GM18507 (cell line): ENCODE measurements at regions not wholly inside any gene's neighbourhood (a gene's known extent, or its start where the extent isn't known, plus 50 kb on each side); places are given as distances from the start of the nearest gene placed in this dataset.
A peak's percentile ranks its signal among the peaks of the same experiment; 100 is the strongest.

ENCODE experiments used
- DNase-seq: peaks from one replicate; pipeline ENCODE4 v3.0.0; 2011; ENCODE audit warnings: low read depth; ENCODE audit not compliant: insufficient read length; ENCODE audit errors: extremely low spot score
- FAIRE-seq: peaks from 2 replicates; lab custom pipeline; 2011; peaks lifted over from hg19 to GRCh38; lab: Jason Lieb, UNC

- FAIRE-seq = no peak
- no peak for DNase-seq
Measured at GRCh38 chr7:130893441-130893894, 159.5 kb upstream of the KLF14 start.

DNA sequence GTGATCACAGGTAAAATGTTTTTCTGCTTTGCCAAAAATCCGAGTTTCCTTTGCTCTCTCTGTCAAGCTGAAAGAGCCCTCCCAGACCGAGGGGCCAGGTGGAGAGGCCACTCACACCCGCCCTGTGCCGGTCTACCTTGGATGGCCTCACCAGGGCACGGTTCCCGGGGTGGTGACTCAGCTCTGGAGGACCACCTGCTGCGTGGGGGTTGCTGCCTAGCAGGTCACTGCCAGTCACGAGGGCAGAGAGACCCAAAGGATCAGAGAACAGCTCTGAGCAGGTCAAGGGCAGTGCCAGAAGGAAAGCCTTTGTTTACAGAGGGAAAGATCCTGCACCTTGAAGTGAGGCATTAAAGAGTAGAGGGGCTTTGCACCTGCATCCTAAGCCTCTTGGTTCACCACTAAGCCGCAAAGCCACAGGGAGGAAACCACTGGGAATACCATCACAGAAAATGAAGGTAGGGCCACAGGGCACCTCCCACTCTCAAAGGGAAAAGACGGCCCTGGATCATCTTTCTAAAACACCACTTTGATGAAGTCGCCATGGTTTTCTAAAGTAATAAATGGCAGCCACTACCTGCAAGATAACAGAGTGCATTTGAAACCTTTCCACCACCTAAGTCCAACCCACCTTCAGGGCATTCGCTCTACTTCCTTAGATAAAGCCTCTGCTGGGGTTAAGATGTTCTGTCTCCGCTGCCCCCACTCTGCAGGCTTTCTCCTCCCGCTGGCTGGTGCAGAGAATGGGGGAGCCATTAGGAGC is 160.3 kb upstream of the KLF14 start:
- DNase-seq (no peak), FAIRE-seq (no peak)

DNA sequence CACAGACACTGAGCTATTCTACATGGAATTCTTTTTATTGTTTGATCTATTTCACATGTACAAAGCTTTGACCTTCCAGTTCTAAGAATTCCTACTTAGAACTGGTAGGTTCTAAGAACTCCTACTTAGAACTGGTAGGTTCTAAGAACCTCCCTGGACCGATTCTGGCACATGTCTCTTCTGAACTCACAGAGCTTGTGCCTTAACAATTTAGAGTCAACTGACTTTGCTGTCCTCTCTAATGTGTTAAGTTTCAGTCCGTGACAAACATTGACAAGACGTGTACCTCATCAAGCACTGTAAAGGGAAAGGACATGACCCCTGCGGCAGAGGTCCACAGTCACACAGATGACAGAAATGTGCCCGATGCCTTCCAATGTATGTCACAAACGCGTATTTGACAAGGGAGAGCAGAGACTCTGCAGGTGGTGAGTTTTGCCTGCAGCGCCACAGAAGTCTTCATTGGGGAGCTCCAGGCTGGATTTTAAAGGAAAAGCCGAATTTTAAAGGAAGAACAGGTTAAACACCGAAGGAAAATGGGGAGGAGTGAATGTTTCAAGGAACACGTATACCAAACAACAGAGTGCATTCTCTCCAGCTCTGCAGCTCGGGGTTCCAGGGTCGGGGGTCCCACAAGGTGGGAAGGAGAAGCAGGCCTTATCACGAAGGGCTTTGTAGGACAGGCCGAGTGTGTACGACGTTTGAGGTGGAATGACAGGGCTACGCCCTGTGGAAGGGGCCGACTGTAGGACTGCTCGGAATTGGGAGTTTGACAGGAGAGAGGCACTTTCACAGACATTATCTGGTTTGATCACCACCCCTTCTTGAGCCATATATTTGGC is 161.1 kb upstream of the KLF14 start:
- FAIRE-seq = no peak
- DNase-seq = no peak

DNA sequence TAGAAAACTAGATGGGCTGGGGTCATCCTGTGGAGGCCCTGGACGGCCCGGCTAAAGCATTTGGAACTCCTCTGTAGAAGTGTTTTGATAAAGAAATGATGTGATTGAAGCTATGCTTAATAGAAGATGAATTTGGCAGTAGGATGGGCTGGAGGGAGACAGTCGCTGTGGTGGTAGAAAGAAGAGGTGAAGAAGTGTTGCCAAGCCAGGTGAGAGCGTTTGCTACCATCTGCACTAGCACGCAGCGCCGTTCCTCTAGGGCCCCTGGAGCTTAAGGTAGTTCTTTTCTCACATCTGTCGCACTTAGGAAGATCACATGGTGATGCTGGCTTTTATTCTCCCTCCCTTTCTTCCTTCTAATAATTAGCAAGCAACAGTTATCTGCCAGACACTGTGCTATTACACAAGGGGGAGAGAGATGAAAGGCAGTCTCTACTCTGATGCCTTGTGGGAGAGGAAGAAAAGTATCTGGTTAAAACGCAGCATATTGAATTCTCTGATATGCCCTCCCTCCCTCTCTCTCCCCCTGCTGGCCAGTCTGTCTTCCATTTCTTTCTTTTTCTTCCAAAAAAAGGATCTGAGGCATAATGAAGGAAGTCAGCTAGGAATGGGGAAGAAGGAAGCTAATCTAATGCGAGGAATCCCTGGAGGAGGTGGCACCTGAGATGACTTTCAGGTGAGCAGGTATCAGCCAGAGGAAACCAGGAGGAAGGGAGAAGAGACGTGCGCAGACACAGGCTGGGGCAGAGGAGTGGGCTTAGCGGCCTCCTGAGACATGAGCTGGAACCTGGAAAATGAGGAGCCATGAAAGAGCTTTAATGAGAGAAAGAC is 162.3 kb upstream of the KLF14 start:
- FAIRE-seq (no peak), DNase-seq (no peak)

GRCh38 chr7:130896898-130897514 is 163.0 kb upstream of the KLF14 start:
- peak; percentile 64 for FAIRE-seq
- peak; percentile 54 for DNase-seq

- DNase-seq (peak; percentile 22), FAIRE-seq (peak; percentile 73)
Measured at GRCh38 chr7:130897515-130898419, 163.8 kb upstream of the KLF14 start.

DNA sequence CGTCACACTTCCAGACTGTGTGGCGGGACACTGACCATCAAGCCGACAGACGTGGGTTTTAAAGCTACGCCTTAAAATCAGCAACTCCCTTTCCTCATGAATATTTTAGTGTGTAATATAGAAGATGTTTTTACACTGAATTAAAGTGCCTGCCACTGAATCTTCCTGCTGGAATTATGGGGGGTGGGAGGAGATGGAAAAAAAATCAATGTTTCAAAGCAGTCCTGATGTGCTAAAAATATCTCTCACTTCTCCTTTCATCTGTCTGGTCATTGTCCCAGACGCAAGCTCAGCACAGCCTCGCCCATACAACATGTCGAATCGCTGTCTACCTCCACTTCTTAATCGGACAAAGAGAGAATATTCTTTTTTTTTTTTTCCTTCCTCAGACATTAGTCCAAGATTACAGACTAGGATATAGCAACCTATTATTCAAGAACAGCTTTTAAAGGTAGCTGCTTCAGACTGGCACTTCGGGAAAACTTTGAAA is 165.1 kb upstream of the KLF14 start:
- DNase-seq (no peak), FAIRE-seq (no peak)

- no peak for DNase-seq
- FAIRE-seq = peak; percentile 59
Measured at GRCh38 chr7:130899638-130900401, 165.8 kb upstream of the KLF14 start.

DNA sequence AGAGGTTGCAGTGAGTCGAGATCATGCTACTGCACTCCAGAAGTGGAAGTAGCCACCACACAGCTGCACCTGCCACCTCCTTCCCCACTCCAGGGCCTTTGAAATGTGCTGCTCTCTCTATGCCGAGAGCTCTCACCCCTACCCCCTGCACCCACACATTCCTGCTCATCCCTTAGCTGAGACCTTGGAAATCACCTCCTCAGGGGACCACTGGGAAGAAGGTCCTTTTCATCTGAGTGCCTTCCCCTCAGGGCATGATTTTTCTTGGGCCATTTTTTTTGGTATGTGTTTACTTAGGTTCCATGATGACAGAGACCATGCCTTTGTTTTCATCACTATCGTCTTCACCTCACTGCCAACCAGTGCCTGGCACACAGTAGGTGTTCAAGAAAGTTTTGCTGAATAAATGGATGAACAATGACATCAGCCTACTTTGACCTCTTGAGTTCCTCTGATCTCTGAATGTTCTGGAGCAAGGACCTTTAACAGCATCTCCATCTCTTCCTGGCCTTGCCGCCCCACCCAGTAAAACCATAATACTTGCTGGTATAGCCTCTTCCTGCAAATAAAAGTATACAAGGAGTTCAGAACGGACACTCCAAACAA is 166.6 kb upstream of the KLF14 start:
- FAIRE-seq = no peak
- DNase-seq = no peak

DNA sequence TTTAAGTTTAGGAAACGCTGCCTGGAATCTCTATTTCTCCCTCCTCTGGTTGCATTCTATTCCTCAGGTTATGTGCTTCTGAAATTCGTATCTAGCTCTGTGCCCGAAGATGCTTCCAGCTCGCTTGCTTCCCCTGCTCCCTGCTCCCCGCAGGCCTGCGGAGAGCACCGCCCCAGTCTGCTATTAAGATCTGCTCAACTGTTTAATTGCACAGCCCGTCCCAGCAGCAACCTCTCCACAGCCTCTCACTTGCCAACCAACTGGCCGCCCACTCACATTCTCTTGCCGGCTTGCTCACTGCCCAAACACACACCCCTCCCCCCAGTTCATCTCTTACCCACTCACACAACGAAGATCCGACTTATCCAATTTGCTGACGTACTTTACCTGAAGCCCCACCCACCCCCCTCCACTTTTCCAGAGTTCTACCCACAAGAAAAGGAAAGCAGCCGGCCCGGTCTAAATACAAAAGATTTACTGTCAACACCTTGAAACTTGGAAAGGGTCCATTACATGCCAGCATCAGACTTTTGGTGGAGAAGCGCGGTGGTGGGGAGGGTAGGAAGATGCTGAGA is 167.3 kb upstream of the KLF14 start:
- DNase-seq = no peak

DNA sequence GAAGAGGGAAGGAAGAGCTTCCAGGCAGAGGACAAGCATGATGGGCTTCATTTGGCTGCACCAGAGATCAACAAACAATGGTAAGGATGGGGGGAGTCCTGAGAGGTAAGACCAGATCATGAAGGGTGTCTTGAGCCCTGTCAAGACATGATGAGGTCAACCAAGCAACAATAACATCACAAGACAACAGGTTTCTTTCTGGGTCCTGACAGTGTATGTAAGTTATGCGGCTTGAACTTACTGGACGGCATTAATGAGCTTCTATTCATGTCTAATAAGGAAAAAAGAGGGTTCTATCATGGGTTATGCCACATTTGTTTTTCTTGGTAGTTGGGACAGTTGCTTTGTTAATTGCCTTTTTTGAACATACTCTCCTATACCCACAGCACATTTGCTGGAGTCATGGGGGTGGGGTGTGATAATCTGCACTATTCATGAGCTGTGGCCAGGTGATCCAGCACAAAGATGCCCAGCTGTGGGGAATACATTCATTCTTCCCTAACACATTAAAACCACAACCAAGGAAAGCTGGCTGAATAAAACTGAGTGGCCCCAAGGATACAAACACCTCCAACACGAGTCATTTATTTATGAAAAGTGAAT is 168.8 kb upstream of the KLF14 start:
- DNase-seq = no peak
- FAIRE-seq = no peak

More for the DNA sequence above, 167.3 kb upstream of the KLF14 start:
- FAIRE-seq = no peak

GRCh38 chr7:130903358-130903974 is 169.5 kb upstream of the KLF14 start:
- FAIRE-seq (no peak), DNase-seq (no peak)

GRCh38 chr7:130904031-130904757 is 170.2 kb upstream of the KLF14 start:
- FAIRE-seq (no peak), DNase-seq (no peak)

DNA sequence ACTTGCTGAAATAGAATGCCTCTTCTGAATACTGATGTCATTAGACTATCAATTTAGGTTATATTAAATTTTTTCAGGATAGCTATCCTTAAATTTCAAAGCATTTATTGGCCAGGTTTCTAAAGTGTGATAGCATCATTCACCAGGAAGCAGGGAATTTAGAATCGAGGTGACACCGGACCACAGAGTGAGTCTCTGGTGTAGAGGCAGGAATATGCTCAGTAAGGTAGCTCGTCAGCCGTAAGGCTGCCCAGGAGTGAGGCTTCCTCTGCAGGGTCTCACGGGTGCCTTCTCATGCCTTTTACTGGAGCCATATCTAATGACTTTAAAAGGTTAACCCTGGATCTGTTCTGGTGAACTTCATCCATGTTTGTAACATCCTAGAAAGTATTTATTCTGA is 170.8 kb upstream of the KLF14 start:
- DNase-seq (no peak), FAIRE-seq (no peak)

DNA sequence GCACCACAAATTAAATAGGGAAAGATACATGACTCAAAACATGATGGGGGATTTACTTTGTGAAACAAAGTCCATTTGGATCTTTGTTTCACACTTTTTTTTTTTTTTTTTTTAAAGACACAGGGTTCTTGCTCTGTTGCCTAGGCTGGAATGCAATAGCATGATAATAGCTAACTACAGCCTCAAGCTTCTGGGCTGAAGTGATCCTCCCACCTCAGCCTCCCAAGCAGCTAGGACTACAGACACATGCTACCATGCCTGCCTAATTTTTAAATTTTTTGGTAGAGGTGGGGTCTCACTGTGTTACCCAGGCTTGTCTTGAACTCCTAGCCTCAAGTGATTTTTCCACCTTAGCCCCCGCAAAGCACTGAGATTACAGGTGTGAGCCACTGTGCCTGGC is 172.6 kb upstream of the KLF14 start:
- FAIRE-seq (no peak), DNase-seq (no peak)

GRCh38 chr7:130907439-130907838 is 173.4 kb upstream of the KLF14 start:
- DNase-seq (no peak), FAIRE-seq (no peak)
